Nucleus accumbens (tissue), 56 donors: ENCODE measurements at regions not wholly inside any gene's neighbourhood (a gene's known extent, or its start where the extent isn't known, plus 50 kb on each side); places are given as distances from the start of the nearest gene placed in this dataset.
"Not testable (repeated sequence)": the region's sequence is repeated elsewhere in the genome, so short reads cannot be mapped to it uniquely, and the experiment has no call there.

Experiments used
- DNase-seq, 56 donors: peaks; one replicate each; lab custom pipeline; 2025; lab: John Stamatoyannopoulos, UW

DNA sequence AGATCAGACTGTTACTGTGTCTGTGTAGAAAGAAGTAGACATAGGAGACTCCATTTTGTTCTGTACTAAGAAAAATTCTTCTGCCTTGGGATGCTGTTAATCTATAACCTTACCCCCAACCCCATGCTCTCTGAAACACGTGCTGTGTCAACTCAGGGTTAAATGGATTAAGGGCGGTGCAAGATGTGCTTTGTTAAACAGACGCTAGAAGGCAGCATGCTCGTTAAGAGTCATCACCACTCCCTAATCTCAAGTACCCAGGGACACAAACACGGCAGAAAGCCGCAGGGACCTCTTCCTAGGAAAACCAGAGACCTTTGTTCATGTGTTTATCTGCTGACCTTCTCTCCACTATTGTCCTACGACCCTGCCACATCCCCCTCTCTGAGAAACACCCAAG lies 137.0 kb upstream of the PROKR2 start:
- DNase-seq, result not testable (repeated sequence)

DNA sequence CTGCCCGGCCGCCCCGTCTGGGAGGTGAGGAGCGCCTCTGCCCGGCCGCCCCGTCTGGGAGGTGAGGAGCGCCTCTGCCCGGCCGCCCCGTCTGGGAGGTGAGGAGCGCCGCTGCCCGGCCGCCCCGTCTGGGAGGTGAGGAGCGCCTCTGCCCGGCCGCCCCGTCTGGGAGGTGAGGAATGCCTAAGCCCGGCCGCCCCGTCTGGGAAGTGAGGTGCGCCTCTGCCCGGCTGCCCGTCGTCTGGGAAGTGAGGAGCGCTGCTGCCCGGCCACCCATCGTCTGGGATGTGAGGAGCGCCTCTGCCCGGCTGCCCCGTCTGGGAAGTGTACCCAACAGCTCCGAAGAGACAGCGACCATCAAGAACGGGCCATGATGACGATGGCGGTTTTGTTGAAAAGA lies 136.6 kb upstream of the PROKR2 start:
- DNase-seq, result not testable (repeated sequence)

DNA sequence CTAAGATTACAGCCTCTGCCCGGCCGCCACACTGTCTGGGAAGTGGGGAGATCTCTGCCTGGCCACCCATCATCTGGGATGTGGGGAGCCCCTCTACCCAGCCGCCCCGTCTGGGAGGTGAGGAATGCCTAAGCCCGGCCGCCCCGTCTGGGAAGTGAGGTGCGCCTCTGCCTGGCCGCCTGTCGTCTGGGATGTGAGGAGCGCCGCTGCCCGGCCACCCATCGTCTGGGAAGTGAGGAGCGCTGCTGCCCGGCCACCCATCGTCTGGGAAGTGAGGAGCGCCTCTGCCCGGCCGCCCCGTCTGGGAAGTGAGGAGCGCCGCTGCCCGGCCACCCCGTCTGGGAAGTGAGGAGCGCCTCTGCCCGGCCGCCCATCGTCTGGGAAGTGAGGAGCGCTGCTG lies 135.9 kb upstream of the PROKR2 start:
- DNase-seq, result not testable (repeated sequence)

DNA sequence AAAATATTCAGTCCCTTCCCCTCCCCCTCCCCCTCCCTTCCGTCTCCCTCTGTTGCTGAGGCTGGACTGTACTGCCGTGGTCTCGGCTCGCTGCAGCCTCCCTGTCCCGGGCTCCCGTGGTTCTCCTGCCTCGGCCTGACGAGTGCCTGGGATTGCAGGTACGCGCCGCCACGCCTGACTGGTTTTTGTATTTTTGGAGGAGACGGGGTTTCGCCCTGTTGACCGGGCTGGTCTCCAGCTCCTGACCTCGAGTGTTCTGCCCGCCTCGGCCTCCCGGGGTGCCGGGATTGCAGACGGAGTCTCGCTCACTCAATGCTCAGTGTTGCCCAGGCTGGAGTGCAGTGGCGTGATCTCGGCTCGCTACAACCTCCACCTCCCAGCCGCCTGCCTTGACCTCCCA lies 135.5 kb upstream of the PROKR2 start:
- not testable (repeated sequence) for DNase-seq

DNA sequence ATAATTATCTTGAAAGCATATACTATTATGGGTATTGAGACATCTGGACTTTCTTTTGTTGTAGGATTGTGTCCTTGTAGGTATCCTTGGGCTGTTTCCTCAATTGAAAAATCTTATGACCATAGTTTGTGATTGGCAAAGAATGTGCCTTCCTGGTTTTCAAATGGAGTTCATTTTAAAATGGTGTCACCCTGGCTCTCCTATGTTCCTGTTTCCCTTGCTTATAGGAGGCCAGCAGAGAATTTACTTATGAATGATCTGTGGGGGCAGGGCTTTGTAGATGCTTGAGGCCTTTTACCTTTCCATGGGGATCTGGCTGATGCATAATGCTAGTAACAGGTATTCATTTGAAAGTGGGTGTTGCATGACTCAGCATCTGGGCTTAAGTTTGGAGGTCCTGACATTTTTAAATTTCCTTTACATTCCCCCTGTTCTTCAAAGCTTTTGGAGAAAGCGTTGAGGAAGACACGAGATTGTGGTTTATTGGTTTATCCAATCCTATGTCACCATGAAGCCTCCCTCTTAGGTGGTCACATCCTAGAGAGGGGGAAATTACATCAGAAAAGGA lies 135.0 kb upstream of the PROKR2 start:
- no peak for DNase-seq

DNA sequence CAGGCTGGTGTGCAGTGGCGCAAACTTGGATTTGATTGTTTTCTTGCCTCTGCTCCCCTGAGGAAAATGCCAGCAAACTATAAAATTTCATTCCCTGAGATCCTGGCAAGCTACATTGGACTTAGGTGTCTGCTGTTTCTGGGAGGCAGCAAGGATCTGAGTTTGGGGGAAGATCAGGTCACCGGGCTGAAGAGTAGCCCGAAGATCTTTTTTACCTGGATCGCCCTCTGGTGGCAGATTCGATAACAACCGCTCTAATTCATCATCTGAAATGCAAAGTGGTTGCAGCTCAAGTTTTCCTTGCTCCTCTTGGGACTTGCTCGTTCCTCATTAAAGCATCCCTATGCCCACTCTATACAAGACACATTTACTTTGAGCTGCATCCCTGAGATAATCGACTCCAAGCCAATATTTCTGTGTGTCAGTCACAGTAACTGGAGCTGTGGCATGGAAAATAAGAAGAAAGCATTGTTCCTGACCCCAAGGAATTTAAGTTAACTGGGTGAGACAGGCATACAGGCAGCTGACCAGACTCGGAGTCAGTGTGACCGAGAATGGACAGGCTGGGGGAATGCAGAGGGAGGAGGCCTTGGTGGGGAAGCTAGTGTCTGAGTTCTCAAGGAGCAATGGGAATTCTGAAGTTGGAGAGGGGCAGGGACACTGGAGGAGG lies 131.8 kb upstream of the PROKR2 start:
- DNase-seq, result peak in 33 of 56 donors; percentile 1 to 73 (median 14)

DNA sequence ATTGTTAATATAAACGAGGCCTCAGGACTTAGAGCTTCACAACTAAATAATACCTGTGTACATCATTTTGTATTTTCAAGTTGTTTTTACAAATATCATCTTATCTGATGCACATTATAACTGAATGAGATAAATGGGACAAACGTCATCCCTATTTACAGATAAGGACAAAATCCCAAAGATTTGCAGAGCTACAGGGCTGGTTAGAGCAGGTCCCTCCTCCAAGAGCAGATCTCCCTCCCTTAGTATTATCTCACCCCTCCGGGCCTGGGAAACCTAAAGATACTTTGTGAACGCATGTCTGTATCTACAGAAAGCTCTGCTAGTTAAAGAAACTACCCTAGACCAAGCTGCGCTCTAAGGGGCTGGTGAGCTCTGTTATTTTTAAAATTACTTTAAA lies 130.4 kb upstream of the PROKR2 start:
- DNase-seq, result no peak

DNA sequence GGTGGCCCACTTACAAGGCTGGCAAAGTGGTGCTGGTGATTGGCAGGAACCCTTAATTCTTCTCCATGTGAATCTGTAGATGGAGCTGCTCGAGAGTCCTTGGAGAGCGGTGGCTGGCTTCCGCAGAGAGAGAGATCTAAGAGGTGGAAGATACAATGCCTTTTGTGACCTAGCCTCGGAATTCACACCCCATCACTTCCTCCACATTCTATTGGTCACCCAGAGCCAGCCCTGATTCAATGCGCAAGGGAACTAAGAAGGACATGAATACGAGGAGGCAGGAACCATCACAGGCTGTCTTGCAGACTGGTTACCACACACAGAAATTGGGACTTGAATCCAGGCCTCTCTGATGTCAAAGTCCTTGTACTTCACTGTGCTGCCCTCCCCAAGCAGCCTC lies 128.9 kb upstream of the PROKR2 start:
- DNase-seq, result no peak

DNA sequence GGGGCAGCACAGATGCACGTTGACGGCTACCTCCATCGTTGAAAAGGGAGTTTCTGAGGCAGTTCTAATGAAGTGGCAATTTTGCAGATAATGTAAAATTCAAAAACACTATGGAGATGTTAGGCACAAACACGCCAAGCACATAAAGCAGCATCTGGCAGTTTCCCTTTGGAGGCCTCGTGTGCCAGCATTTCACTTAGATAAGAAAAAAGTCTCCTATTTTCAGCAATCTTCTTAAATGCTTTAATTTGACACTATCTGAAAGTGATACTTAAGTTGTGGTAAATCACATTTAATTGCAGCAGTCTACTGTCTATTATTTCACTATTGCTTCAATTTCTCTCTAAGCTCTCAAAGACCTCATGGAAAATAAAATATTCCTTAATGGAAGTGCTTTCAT lies 125.3 kb upstream of the PROKR2 start:
- DNase-seq, result no peak

DNA sequence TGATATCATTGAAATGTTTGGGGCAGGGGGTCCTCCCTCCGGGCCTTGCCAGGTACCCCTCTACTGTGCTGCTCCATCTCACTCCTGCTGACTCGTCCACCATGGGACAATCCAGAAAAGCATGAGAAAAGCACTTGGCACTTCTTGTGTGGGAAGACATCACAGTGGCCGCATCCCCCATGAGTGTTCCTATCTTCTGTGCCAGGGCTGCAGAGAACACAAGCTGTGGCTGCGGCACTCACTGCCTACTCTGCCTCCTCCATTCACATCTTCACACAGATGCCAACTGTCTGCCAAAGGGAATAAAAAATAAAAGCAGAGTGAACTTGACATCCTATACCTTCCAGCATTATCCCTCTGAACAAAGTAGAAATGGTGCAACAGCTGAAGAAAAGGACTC lies 117.4 kb upstream of the PROKR2 start:
- DNase-seq, result no peak

DNA sequence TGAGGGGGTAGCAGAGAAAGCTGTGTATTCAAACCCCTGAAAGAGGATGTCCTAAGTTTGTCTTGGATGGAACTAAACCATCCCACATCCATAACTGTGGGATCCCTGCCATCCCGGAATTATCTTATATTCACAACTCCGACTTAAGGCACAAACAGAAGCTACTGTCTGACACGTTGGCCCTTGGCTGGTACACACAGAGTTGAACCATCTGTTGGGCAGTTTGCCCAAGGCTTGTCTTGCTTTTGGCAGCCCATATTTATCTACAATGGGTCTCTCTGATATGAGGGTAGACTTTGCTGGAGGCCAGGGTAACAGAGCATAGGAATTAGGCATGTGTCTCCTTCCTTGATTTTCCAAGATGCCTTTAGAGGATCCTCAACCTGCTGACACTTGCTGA lies 116.6 kb upstream of the PROKR2 start:
- DNase-seq, result no peak

DNA sequence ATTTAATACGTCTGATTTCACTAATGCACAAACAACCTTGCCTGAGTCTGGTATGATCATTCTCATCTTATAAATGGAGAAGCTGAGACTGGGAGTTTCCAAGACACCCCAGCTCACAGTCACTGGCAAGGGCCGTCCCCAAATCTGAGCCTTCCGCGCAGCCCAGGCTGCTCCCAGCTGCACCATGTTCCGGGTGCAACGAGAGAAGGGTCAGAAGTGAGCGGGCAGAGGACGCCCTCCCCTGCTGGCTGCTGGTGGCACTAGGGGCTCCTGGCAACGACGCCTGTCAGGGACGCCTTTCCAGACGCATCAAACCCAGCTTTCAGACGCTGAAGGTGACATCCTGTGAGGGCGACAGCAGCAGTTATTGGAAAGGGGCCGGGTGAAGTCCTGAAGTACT lies 115.3 kb upstream of the PROKR2 start:
- no peak for DNase-seq

DNA sequence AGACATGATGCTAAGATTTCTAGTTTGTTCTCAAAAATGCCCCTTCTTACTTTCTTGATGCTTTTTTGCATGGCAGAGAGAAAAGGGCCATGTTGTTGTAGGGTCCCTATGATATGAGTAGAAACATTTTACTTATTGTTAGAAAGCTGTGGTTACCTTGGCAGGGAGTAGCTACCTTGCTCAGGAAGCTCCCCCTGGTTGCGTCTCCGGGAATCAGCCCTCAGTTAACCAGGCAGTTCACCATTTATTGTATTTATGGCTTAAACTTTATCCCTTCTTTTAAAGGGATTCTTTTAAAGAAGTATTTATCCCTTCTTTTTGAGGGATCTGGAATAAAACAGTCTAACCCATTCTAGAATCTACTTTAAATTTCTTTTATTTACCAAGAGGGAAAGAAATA lies 113.9 kb upstream of the PROKR2 start:
- no peak for DNase-seq

DNA sequence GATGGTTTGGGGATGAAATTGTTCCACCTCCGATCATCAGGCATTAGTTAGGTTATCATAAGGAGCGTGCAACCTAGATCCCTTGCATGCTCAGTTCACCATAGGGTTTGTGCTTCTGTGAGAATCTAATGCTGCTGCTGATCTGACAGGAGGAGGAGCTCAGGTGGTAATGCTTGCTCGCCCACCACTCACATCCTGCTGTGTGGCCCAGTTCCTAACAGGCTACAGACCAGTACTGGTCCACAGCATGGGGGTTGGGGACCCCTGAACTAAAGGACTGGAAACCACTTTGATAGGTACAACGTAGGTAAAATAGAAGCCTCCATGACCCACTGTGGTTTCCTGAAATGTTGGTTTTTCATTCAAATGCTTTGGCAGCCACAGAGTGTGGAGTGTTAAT lies 109.3 kb upstream of the PROKR2 start:
- no peak for DNase-seq

DNA sequence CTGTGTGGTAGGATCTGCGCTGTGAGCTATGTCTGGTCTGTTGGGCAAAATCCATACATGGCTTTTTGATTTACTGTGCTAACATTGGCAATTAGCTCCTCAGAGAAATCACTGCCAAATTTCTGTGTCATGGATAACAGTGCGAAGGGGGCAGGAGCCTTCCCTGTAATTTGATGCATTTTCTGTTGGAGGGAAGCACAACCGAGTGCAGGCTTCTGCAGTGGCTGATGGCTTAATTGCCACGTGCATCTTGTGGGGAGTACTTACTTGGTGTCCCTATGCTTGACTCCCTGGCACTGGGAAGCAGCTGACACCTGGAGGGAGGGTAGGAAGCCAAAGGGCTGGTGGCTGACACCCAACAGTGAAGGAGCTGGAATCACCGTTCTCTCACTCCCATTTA lies 99.3 kb upstream of the PROKR2 start:
- DNase-seq, result peak in 1 of 56 donors; percentile 3

DNA sequence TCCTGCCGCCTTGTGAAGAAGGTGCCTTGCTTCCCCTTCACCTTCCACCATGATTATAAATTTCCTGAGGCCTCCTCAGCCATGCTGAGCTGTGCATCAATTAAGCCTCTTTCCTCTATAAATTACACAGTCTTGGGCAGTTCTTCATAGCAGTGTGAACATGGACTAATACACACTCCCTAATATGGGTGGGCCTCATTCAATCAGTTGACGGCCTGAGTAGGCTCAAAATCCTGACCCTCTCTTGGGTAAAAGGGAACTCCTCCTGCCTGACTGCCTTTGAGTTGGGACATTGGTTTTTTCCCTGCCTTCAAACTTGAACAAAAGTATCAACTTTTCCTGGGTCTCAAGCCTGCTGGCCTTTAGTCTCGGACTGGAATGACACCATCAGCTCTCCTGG lies 96.6 kb upstream of the PROKR2 start:
- DNase-seq, result no peak

DNA sequence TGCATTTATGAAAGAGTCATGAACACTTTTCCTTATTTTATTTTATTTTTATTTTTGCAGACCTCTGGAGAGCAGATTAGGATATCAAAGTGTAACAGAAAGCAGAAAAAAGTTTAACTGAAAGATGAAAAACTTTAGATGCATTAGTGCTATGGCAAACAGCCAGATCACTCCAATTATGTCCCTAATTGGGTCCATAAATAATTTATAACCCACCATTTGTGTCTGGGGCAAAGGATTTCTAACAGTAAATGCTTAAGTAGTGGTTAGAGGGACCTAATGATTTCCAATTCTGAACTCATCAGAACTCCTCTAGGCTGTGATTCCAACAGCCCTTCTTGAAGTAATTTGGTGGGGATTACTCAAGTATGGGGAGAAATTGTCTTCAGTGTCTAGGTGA lies 93.7 kb upstream of the PROKR2 start:
- DNase-seq, result no peak

DNA sequence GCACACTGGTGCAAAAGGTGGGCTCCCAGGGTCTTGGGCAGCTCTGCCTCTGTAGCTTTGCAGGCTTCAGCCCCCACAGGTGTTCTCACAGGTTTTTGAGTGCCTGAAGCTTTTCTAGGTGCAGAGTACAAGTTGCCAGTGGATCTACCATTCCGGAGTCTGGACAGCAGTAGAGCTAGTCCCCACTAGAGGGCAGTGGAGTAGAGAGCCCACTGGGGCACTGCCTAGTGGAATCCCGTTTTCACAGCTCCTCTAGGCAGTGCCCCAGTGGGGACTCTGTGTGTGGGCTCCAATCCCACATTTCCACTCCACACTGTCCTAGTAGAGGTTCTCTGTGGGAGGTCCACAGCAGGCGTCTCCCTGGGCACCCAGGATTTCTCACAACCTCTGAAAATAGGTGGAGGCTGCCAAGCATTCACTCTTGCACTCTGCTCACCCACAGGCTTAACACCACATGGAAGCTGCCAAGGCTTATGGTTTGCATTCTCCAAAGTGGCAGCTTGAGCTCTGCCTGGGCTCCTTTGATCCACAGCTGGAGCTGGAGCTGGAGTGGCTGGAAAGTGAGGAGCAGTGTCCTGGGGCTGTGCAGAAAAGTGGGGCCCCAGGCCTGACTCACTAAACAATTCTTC lies 86.3 kb upstream of the PROKR2 start:
- DNase-seq, result no peak

DNA sequence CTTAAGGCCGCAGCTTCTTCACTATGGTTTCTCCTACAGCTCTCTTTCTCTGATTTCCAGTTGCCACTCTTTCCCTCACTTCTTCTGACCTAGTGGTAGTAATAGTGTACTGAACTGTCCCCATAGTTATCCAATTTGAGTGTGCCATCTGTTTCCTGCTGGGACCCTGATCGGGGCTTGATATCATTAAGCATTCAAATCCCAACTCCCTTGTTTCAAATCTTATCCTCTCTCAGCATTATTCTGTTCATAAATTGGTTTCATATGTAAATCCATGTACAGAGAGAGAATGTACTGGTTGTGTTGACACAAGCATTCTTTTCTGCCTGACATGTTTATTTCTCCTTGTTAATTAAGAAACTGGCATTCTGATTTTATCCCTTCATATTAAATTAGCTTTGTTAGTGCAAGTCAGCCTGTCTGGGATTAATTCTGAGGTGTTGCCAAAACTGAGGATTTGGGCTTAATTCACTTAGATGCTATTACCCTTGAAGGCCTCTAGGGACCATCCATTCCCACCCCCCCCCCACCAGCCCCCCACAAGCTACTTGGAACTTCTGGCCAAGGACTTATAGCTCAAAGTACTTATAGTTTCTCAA lies 84.6 kb upstream of the PROKR2 start:
- no peak for DNase-seq

DNA sequence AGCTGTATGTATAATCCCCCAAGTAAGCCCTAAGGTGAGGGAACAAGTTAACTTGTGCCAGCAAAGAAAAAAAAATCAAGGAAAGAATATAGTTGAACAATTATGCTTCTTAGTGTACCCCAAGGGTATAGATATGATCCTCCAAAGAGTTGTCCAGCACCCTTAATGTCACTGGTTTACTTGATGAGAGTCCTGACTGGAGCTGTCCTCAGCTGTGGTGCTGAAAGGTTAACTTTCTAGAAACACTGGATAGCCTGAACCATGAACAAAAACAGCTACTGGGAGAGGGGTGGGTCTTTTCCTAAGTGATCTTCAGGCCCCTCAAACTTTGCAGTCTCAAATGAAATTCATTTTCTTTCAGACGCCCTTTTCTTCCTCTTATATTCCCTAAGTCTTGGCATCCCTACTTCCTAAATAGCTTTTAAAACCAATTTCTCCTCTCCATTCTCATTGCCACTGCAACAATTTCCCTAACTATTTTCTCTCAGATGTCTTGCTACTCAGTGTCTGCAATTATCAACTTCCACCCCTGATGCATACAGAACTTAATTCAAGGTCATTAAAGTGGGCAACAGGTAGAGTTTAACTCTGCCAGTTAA lies 83.5 kb upstream of the PROKR2 start:
- DNase-seq, result no peak

DNA sequence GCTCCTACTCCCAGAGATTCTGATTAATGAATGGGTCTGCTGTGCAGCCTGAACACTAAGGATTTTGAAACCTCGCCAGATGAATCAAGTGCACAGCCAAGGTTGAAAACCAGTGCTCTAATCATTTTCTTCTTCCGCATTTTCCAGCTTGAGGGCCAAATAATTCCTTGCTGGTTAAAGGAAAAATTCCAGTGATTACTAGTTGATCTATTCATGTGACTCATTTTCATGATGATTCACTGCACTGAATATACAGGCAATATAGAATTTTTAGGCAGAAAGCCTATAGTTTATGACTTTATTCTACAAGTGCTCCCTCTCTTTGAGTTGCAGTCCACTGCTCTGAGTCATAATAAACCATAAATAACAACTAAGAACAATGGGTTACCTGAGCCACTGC lies 80.6 kb upstream of the PROKR2 start:
- DNase-seq, result no peak
